Stimulated activated memory B cell treated with anti-CD40 and anti-IgM and Interleukin-4, amounts not matched to agents 10 μg/mL and 1 μg/mL and 100 μg/mL, for 72 hours (primary cell): ENCODE measurements at regions not wholly inside any gene's neighbourhood (a gene's known extent, or its start where the extent isn't known, plus 50 kb on each side); places are given as distances from the start of the nearest gene placed in this dataset.

Experiments used
- ATAC-seq: fragments of 150-1000 bp; cut with Tn5 transposase; 2 replicates; pipeline ENCODE4 v1.10.0; 2021
- H3K27ac Mint-ChIP-seq: one replicate; pipeline ENCODE4 v1.8.0; 2022; ENCODE audit warnings: mild to moderate bottlenecking, mixed read lengths
- H3K27me3 Mint-ChIP-seq: one replicate; pipeline ENCODE4 v1.8.0; 2022; ENCODE audit warnings: mixed read lengths
- H3K36me3 Mint-ChIP-seq: one replicate; pipeline ENCODE4 v1.8.0; 2022; ENCODE audit warnings: mixed read lengths
- H3K4me1 Mint-ChIP-seq: one replicate; pipeline ENCODE4 v1.8.0; 2022; ENCODE audit warnings: mixed read lengths
- H3K4me3 Mint-ChIP-seq: one replicate; pipeline ENCODE4 v1.8.0; 2022; ENCODE audit warnings: mild to moderate bottlenecking, moderate library complexity, mixed read lengths
- H3K9me3 Mint-ChIP-seq: one replicate; pipeline ENCODE4 v1.8.0; 2022; ENCODE audit warnings: mixed read lengths

DNA sequence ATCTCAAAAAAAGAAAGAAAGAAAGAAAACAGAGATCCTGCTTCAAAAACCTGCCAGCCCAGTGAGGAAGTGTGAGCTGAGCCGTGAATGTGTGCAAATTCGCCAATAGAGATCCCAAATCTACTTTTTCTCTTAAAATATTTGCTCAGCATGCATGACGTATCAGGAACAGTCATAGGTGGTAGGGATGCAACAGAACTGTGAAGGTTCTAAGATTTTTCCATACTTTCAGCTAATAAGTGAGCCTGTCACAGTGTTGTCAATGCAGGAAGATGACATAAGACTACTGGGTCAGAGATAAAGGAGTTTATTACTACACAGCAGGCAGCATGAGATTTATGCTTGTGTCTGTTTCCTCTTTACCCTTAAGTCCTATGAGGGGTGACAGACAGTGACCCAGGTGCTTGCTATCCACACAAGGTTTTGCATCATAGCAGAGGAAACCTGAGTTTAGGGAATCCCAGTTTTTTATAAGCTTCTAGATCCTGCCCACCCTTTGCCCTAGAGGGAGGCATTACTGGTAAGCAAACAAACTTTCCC, 273.4 kb downstream of the BMP7 start:
- Mint-ChIP-seq H3K9me3 (peaks cover 4% of the 10 kb centered on the region), H3K27me3 (peaks cover 9% of the 10 kb centered on the region), H3K36me3 (no peaks in the 10 kb centered on the region), H3K4me3 (no peak overlapping the region), H3K4me1 (no peaks in the 10 kb centered on the region), H3K27ac (no peak overlapping the region)
- no peak for ATAC-seq

DNA sequence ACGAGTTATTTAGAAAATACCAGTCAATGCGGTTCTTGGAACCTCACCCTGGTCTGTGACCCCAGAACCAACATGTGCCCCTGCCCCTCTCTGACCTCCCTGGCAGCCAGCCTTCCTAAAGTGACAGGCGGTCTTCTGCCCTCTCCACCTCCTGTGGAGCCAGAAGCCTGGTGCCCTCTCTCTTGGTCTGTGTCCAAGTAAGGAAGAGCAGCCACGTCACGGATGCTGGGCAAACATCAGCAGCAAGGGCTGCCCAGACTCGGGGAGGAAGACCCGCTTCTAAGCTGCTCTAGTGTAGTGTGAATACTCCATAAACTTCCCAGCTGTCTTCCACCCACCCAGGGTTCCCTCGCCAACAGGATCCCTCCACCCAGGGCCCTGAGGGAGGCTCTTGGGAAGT, 272.4 kb downstream of the BMP7 start:
- Mint-ChIP-seq H3K36me3 (no peaks in the 10 kb centered on the region), H3K4me3 (no peak overlapping the region), H3K27me3 (peaks cover 2% of the 10 kb centered on the region), H3K9me3 (peaks cover 6% of the 10 kb centered on the region), H3K27ac (no peak overlapping the region), H3K4me1 (no peaks in the 10 kb centered on the region)
- no peak for ATAC-seq

DNA sequence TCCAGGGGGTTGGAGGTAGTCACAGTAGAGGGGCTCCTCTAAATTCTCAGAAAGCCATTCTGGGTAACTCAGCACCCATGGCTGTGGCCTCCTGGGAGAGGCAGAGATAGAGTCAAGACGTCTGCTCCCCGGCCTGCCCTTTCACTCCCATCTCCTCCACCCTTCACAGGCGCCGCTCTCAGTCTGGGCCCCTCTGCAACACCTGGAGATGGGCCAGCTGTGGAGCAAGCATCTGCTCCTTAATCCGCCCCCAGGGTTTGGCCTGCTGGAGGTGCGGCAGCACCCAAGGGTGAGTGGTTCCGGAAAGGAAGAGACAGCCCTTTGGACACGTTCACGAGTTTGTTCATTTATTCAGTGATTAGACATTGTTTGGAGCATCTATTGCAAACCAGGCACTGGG, 271.3 kb downstream of the BMP7 start:
- H3K27me3 Mint-ChIP-seq: no peaks in the 10 kb centered on the region
- no peak overlapping the region for H3K27ac Mint-ChIP-seq
- no peak for ATAC-seq
- peaks cover 7% of the 10 kb centered on the region for H3K9me3 Mint-ChIP-seq
- no peaks in the 10 kb centered on the region for H3K36me3 Mint-ChIP-seq
- H3K4me3 Mint-ChIP-seq: no peak overlapping the region
- no peaks in the 10 kb centered on the region for H3K4me1 Mint-ChIP-seq

DNA sequence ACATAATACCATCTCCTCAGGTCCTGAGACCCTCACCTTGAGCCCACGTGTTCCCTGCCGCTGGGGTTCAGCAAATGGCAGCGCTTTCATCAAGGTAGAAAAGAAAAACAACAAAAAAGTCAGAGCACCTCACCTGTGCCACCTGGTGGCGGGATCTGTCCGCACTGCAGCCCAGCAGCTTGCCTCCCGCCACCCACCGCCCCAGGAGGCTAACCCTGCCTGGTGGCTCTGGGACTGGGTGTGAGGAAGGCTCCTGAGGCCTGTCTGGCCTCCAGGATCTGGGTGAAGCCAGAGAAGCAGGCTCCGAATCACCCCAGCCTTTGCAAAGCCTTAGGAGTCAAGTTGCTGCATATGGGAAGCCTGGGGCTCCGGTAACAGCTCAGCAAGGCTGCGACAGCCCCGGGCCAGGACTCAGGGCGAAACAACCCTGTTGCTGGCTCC, 270.8 kb downstream of the BMP7 start:
- Mint-ChIP-seq H3K27ac (no peak overlapping the region), H3K9me3 (peaks cover 10% of the 10 kb centered on the region), H3K36me3 (no peaks in the 10 kb centered on the region), H3K27me3 (no peaks in the 10 kb centered on the region), H3K4me1 (no peaks in the 10 kb centered on the region), H3K4me3 (no peak overlapping the region)
- ATAC-seq: no peak

DNA sequence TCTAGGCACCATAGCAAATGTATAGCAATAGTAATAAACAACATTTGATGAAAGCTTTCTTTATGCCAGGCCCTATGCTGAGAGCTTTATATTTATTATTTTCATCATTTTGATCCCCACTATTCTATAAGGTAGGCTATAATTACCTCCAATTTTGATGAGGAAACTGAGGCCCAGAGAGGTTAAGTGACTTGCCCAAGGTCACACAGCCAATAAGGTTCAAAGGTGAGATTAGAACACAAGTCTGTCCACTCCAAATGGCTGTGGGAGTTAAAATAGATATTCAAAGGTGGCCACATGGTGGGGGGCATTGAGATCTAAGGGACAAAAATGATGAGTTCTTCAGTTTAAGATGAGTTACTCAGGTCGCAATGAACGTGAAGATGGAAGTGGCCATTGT, 269.9 kb downstream of the BMP7 start:
- peaks cover 10% of the 10 kb centered on the region for H3K9me3 Mint-ChIP-seq
- no peaks in the 10 kb centered on the region for H3K4me1 Mint-ChIP-seq
- H3K4me3 Mint-ChIP-seq: no peak overlapping the region
- H3K27ac Mint-ChIP-seq: no peak overlapping the region
- H3K27me3 Mint-ChIP-seq: no peaks in the 10 kb centered on the region
- H3K36me3 Mint-ChIP-seq: no peaks in the 10 kb centered on the region
- ATAC-seq: no peak

DNA sequence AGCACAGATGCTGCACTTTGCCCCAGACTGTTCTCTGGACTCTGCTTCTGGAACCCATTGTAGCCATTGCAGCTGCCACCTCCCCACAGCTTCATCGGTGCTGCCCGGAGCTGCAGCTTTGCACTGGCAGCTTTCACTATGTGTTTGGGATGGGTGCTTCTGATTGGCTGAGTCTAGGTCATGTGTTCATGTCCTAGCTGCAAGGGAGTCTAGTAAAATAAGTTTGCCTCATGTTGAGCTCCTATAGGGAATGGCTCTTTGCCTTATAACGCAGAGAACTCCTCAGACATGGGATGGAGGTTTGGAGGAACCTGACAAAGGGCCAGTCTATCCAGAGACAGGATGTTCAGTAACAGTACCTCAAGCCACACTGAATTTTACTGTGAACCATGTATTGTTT, 268.0 kb downstream of the BMP7 start:
- Mint-ChIP-seq H3K27me3 (no peaks in the 10 kb centered on the region), H3K9me3 (peaks cover 10% of the 10 kb centered on the region), H3K27ac (no peak overlapping the region), H3K4me1 (no peaks in the 10 kb centered on the region), H3K4me3 (no peak overlapping the region), H3K36me3 (no peaks in the 10 kb centered on the region)
- ATAC-seq: no peak

DNA sequence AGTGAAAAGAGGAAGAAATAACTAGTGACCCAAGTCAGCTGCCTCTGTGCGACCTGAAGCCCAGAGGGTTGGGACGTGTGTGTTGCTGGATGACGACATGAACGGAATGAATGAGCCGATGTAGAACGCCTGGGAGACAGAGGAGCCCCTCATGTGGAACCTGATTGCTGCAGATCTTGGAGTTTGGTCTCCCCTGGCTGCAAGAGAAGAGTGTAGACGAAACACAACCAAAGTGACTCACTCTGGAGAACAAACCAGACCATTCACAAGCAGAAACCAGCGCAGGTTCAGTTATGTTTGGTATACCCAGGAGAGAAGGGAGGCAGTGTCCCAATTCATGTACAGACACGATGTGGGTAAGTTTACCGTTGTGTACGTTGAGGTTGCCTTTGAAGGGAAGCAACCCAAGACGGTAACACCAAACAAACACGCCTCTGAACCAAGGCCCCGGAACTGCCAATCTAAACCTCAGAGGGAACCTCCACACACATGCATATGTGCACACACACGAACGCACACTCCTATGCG, 265.9 kb downstream of the BMP7 start:
- H3K9me3 Mint-ChIP-seq: peaks cover 13% of the 10 kb centered on the region
- H3K27me3 Mint-ChIP-seq: peaks cover 8% of the 10 kb centered on the region
- H3K4me1 Mint-ChIP-seq: no peaks in the 10 kb centered on the region
- H3K36me3 Mint-ChIP-seq: no peaks in the 10 kb centered on the region
- no peak overlapping the region for H3K27ac Mint-ChIP-seq
- ATAC-seq: no peak
- no peak overlapping the region for H3K4me3 Mint-ChIP-seq

DNA sequence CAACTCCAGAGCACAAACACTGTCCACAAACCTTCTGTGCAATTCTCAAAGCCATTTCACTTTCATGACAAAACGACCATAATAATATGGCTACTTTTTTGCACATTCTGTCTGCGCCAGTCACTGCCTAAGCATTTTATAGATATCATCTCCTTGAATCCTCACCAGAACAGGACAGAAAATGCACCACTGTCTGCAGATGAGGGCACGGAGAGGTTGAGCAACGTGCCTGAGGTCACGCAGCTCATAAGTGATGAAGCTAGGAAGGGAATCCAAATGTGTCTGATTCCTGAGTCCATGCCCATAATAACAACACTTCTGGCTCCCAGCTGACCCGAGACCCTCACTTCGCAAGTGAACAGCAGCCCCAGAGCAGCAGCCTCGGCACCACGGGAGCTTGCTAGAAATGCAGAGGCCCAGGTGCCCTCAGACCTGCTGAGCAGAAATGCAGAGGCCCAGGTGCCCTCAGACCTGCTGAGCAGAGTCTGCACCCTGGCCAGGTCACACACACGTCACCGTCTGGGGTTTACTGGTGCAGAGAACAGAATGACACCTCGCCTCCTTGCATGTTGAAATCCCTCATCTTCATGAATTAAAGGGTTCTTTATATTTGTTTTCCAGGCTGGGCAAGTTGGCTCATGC, 265.2 kb downstream of the BMP7 start:
- Mint-ChIP-seq H3K4me1 (no peaks in the 10 kb centered on the region), H3K36me3 (no peaks in the 10 kb centered on the region), H3K27me3 (peaks cover 12% of the 10 kb centered on the region), H3K27ac (no peak overlapping the region), H3K4me3 (no peak overlapping the region), H3K9me3 (peaks cover 13% of the 10 kb centered on the region)
- ATAC-seq: no peak

DNA sequence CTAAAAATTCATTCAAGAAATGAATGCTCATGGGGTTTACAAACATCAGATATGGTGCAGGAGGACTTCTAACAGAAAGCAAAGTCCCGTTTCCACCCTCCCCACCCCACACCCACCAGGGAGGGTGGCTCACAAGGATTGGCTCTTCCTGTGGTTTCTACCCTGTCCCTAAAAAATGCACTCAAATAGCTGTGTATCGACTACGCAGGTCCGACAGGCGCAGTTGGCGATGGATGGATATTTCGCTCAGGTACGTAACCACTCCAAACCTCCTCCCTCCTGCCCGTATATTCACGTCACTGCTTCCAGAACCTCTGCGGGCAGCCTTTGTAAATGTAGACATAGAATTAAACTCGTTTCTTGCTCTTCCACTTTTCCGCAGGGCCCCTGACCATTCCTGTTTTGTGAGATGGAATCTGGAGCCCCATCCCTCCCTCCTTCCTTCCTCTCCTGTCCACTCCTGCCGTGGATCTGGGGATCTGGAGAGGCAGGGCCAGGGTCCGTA, 264.3 kb downstream of the BMP7 start:
- Mint-ChIP-seq H3K27me3 (peaks cover 12% of the 10 kb centered on the region), H3K9me3 (peaks cover 9% of the 10 kb centered on the region)

DNA sequence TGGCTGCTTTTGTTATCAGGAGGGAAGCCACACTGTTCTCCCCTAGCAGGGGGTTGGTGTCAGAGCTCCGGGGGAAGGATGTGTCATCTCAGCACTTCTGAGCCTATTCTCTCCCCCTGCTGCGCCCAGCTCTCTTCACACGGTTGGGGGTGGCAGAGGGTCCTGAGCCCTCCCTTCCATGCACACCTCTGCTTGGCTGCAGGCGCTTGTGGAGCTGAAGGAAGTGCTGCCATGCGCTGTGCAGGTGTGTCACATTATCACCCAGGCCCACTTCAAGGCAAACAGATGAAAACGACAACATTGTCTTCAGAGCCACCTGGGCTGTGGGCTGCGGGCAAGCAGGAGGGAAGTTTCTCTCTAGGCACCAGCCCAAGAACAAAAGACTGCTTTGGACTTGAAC, 263.4 kb downstream of the BMP7 start:
- Mint-ChIP-seq H3K36me3 (no peaks in the 10 kb centered on the region), H3K27me3 (peaks cover 12% of the 10 kb centered on the region), H3K4me1 (peaks cover 10% of the 10 kb centered on the region), H3K9me3 (peaks cover 9% of the 10 kb centered on the region), H3K27ac (no peak overlapping the region), H3K4me3 (no peak overlapping the region)
- no peak for ATAC-seq

More for the DNA sequence above, 264.3 kb downstream of the BMP7 start:
- H3K36me3 Mint-ChIP-seq: no peaks in the 10 kb centered on the region
- H3K4me3 Mint-ChIP-seq: no peak overlapping the region
- no peak overlapping the region for H3K27ac Mint-ChIP-seq
- ATAC-seq: no peak
- H3K4me1 Mint-ChIP-seq: peaks cover 6% of the 10 kb centered on the region

DNA sequence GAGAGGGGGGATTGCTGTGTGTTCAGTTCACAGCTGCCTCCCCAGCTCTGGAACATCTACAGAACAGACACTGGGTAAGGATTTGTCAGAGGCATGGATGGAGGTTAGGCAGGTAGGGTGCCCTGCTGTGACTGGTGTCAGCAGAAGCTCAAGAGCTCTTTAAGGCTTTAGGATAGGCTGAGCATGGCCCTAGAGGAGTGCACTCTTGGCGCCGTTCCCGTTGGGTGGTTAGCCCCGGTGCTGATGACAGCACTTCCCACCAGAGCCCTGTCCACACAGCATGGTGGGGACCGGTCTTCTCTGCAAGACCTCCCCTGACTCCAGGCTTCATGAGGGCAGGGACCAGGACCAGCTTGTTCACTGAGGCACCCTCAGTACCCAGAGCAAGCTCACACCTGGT, 262.0 kb downstream of the BMP7 start:
- H3K4me1 Mint-ChIP-seq: peaks cover 10% of the 10 kb centered on the region
- no peak overlapping the region for H3K4me3 Mint-ChIP-seq
- ATAC-seq: no peak
- H3K27me3 Mint-ChIP-seq: peaks cover 12% of the 10 kb centered on the region
- peaks cover 6% of the 10 kb centered on the region for H3K9me3 Mint-ChIP-seq
- H3K27ac Mint-ChIP-seq: no peak overlapping the region
- H3K36me3 Mint-ChIP-seq: no peaks in the 10 kb centered on the region

DNA sequence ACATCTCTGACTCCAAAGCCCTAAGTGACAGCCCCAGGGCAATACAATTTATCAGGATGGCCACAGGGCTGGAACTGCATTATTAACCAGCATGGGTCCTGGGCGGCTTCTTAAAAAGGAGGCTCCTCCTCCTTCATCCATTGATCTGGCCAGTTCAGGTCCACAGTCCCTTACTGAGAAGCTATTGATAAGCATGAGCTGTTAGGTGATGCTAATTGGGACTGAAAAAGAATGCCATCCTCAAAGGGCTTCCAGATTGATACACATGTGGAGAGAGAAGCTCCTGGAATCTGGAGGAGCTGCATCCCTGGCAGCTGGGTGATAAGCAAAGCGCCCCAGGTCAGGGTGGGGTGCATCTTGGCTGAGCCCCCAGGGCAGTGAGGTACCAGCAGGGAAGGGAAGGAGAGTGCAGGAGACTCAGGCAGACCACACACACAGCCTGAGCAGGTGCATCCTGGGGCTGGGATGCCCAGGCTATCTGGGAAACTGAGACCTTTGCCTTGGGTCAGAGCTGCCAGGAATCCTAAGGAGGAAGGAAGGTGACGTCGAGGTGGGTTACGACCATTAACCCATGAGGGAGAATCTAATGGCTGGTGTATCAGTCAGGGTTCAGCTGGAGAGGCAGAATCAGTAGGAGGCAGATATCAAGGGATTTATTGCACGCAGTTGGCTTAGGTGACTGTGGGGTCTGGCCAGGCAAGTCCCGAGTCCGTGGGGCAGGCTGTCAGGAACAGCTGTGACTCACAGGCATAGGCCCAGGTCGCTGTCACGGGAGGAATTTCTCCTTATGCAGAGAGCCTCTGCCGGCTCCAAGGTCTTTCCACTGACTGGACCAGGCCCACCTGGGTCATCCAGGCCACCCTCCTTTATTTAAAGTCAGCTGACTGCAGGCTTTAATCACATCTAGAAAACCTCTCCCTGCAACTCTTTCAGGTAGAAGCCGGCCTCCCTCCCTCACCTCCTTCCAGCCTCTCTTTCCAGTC, 261.2 kb downstream of the BMP7 start:
- Mint-ChIP-seq H3K36me3 (no peaks in the 10 kb centered on the region), H3K9me3 (peaks cover 4% of the 10 kb centered on the region), H3K4me3 (no peak overlapping the region), H3K27ac (no peak overlapping the region), H3K27me3 (peaks cover 18% of the 10 kb centered on the region), H3K4me1 (peaks cover 10% of the 10 kb centered on the region)
- ATAC-seq: no peak

DNA sequence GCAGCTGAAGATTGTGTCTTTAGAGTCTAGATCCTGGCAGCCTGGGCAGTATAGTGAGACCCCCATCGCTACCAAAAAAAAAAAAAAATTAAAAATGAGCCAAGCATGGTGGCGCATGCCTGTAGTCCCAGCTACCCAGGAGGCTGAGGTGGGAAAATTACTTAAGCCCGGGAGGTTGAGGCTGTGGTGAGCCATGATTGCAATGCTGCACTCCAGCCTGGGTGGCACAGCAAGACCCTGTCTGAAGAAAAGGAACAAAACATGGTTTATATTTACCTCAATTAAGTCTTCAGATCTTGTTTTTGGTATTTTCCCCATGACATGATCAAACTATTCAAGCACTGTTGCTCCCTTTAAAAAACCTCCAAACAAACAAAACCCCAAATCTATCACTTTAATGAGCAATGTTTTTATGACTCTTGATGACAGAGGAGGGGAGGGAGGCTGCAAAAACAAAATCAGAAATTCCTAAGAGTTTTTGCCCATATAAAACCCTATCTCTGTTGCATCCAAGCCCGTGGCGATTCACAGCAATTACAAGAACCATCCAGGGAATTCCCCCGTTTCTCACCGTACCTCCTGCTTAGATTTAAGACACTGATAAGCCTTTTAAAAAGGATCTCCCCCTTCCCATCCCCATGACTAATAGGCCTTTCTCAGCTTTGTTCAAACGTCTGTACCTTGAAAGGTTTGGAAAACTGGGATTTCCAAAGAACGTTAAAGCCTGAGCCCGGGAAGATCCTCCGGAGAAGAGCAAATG, 259.9 kb downstream of the BMP7 start:
- Mint-ChIP-seq H3K4me3 (no peak overlapping the region), H3K9me3 (peaks cover 3% of the 10 kb centered on the region), H3K27me3 (peaks cover 29% of the 10 kb centered on the region), H3K27ac (no peak overlapping the region), H3K4me1 (peaks cover 10% of the 10 kb centered on the region), H3K36me3 (no peaks in the 10 kb centered on the region)
- ATAC-seq: no peak

DNA sequence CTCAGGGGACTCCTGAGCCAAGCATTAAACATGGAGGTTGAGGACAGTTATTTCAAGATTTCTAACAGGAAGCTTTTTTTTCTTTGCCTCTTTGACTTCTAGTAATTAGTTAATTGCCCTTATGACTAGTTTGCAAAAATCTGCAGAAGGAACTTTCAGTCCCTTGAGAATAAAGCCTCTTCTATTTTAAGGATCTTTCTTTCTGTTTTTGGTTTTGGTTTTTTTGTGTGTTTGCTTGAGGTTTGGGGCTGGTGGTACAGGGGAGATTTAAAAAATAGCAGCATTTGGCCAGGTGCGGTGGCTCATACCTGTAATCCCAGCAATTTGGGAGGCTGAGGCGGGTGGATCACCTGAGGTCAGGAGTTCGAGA, 259.3 kb downstream of the BMP7 start:
- Mint-ChIP-seq H3K9me3 (peaks cover 3% of the 10 kb centered on the region), H3K4me1 (peaks cover 10% of the 10 kb centered on the region), H3K27ac (no peak overlapping the region), H3K36me3 (no peaks in the 10 kb centered on the region), H3K4me3 (no peak overlapping the region), H3K27me3 (peaks cover 29% of the 10 kb centered on the region)
- no peak for ATAC-seq

DNA sequence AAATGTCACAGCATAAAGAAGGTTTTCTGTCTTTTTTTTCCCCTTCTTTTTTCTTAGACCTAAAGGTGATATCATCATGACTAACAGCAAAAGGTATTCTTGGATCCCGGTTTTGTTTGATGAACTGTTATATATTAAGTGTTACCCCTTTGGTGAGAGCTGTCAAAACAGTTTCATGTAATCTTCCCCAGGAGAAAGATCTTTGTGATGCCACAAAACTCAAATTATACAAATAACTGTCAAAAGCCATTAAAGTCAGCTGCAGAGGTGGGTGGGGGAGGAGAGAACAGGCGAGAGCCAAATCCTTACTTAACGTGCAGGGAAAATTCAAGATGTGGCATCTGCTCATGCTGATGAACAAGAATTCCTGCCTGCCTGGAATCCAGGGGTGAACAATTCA, 258.2 kb downstream of the BMP7 start:
- no peaks in the 10 kb centered on the region for H3K36me3 Mint-ChIP-seq
- H3K9me3 Mint-ChIP-seq: peaks cover 3% of the 10 kb centered on the region
- H3K4me3 Mint-ChIP-seq: no peak overlapping the region
- peaks cover 37% of the 10 kb centered on the region for H3K27me3 Mint-ChIP-seq
- no peak for ATAC-seq
- peaks cover 10% of the 10 kb centered on the region for H3K4me1 Mint-ChIP-seq
- H3K27ac Mint-ChIP-seq: no peak overlapping the region
